Neural progenitor cell (in vitro differentiated cells): ENCODE measurements at regions not wholly inside any gene's neighbourhood (a gene's known extent, or its start where the extent isn't known, plus 50 kb on each side); places are given as distances from the start of the nearest gene placed in this dataset.

Experiments
- DNase-seq: peaks from one replicate; pipeline ENCODE4 v3.0.0-alpha.2; 2016; ENCODE audit warnings: low spot score
- H2AFZ ChIP-seq: fragments of 200-600 bp; sonication (generic); replicated peaks from 2 replicates; pipeline ENCODE4 v1.6.1; 2016; ENCODE audit warnings: antibody characterized with exemption
- H3F3A ChIP-seq: fragments of 200-600 bp; sonication (generic); 2 replicates; pipeline ENCODE4 v1.6.1; 2016; ENCODE audit warnings: antibody characterized with exemption, low read depth
- H3K27ac ChIP-seq: fragments of 200-600 bp; sonication (generic); 2 replicates; pipeline ENCODE4 v1.5.1; 2016; ENCODE audit warnings: mild to moderate bottlenecking
- H3K27me3 ChIP-seq: fragments of 200-600 bp; sonication (generic); 2 replicates; pipeline ENCODE4 v1.6.1; 2016; ENCODE audit warnings: mild to moderate bottlenecking, moderate library complexity
- H3K36me3 ChIP-seq: fragments of 200-600 bp; sonication (generic); 2 replicates; pipeline ENCODE4 v1.5.1; 2016
- H3K4me1 ChIP-seq: fragments of 200-600 bp; sonication (generic); 2 replicates; pipeline ENCODE4 v1.6.1; 2016; ENCODE audit warnings: mixed run types
- H3K4me2 ChIP-seq: fragments of 200-600 bp; sonication (generic); 2 replicates; pipeline ENCODE4 v1.6.1; 2016
- H3K4me3 ChIP-seq: fragments of 200-600 bp; sonication (generic); 2 replicates; pipeline ENCODE4 v1.5.1; 2016
- H3K79me2 ChIP-seq: fragments of 200-600 bp; sonication (generic); 2 replicates; pipeline ENCODE4 v1.6.1; 2016; ENCODE audit warnings: low read depth
- H3K9ac ChIP-seq: fragments of 200-600 bp; sonication (generic); 2 replicates; pipeline ENCODE4 v1.6.1; 2016
- H3K9me3 ChIP-seq: fragments of 200-600 bp; sonication (generic); 2 replicates; pipeline ENCODE4 v1.5.1; 2016; ENCODE audit warnings: low read depth
- H4K20me1 ChIP-seq: fragments of 200-600 bp; sonication (generic); 2 replicates; pipeline ENCODE4 v1.6.1; 2016; ENCODE audit warnings: low read depth
- H3K27ac Mint-ChIP-seq: 3 replicates; pipeline ENCODE4 v1.8.0; 2021; ENCODE audit warnings: mixed read lengths
- H3K27me3 Mint-ChIP-seq: 2 replicates; pipeline ENCODE4 v1.8.0; 2022; ENCODE audit warnings: low read depth, mild to moderate bottlenecking, inconsistent platforms, moderate library complexity, mixed read lengths; ENCODE audit not compliant: insufficient read depth
- H3K36me3 Mint-ChIP-seq: 3 replicates; pipeline ENCODE4 v1.8.0; 2021; ENCODE audit warnings: mixed read lengths
- H3K4me1 Mint-ChIP-seq: 3 replicates; pipeline ENCODE4 v1.8.0; 2021; ENCODE audit warnings: mixed read lengths
- H3K4me3 Mint-ChIP-seq: 3 replicates; pipeline ENCODE4 v1.8.0; 2021; ENCODE audit warnings: mild to moderate bottlenecking, moderate library complexity, mixed read lengths
- H3K9me3 Mint-ChIP-seq: 3 replicates; pipeline ENCODE4 v1.8.0; 2020; ENCODE audit warnings: mixed read lengths
- CTCF ChIP-seq: fragments of 200-600 bp; sonication (generic); IDR thresholded peaks from 2 replicates; pipeline ENCODE4 v1.5.1; 2017; ENCODE audit warnings: antibody characterized with exemption, mild to moderate bottlenecking
- EZH2 ChIP-seq: fragments of 200-600 bp; sonication (generic); IDR thresholded peaks from 2 replicates; pipeline ENCODE4 v1.6.1; 2017; ENCODE audit warnings: antibody characterized with exemption, mild to moderate bottlenecking, moderate library complexity
- EZH2phosphoT487 ChIP-seq: fragments of 200-600 bp; sonication (generic); IDR thresholded peaks from 2 replicates; pipeline ENCODE4 v1.6.1; 2017; ENCODE audit warnings: antibody characterized with exemption

DNA sequence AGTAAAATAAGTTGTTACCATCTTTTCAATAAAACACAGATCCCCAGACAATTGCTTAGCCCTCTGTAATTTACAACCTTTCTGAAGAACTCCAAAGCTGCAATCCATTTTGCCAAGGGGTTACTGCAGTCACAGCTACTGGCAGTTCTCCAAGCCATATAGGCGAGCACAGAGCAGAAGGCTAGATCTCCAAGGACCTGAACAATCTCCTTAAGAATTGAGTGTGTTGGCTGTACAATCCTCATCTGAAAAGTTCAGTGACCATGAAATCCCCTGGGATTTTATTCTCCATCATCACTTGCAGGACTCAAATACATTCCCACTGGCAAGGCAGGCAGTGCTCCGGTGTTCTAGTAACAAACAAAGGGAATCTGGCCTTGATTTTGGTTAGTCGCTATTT is 103.9 kb upstream of the LRP1B start:
- Mint-ChIP-seq H3K27ac (no peak overlapping the region), H3K9me3 (no peaks in the 10 kb centered on the region), H3K36me3 (no peaks in the 10 kb centered on the region), H3K4me3 (no peak overlapping the region), H3K27me3 (no peaks in the 10 kb centered on the region), H3K4me1 (peaks cover 22% of the 10 kb centered on the region)
- Histone ChIP-seq H3K4me1 (peaks cover 13% of the 10 kb centered on the region), H4K20me1 (no peaks in the 10 kb centered on the region), H3K4me3 (no peak overlapping the region), H3K79me2 (no peaks in the 10 kb centered on the region), H3K4me2 (no peak overlapping the region), H3K27me3 (no peaks in the 10 kb centered on the region), H2AFZ (no peak overlapping the region), H3K9ac (no peak overlapping the region), H3F3A (no peaks in the 10 kb centered on the region), H3K9me3 (no peaks in the 10 kb centered on the region), H3K27ac (no peak overlapping the region), H3K36me3 (no peaks in the 10 kb centered on the region)
- no peak for DNase-seq
- TF ChIP-seq CTCF (no peak), EZH2 (no peak), EZH2phosphoT487 (no peak)

DNA sequence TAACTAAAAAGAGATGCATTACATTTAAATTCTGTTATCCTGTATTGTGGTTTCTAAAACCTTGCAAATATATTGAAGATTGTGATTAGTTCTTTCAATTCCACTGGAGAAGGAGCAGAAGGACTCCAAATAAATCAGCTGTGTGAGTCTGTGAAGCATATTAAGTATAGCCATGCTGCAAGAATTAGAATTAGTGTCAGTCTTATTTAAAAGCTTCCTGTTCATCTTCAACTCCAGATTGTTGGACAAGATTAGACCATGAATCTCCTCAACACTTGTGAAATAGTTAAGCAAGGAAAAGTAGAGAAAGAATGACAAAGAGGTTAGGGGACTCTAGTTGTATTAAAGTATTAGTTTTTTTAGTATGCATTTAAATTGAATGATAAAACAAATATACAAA is 92.5 kb upstream of the LRP1B start:
- H3K9ac ChIP-seq = no peak overlapping the region
- H3K36me3 ChIP-seq = no peaks in the 10 kb centered on the region
- Mint-ChIP-seq H3K9me3 (no peaks in the 10 kb centered on the region), H3K36me3 (no peaks in the 10 kb centered on the region), H3K4me1 (no peaks in the 10 kb centered on the region), H3K4me3 (no peak overlapping the region), H3K27me3 (peaks cover 2% of the 10 kb centered on the region), H3K27ac (no peak overlapping the region)
- H3K4me1 ChIP-seq = no peaks in the 10 kb centered on the region
- H3K27ac ChIP-seq = no peak overlapping the region
- H3F3A ChIP-seq = no peaks in the 10 kb centered on the region
- no peaks in the 10 kb centered on the region for H3K9me3 ChIP-seq
- H2AFZ ChIP-seq = no peak overlapping the region
- TF ChIP-seq EZH2phosphoT487 (no peak), EZH2 (no peak), CTCF (no peak)
- H4K20me1 ChIP-seq = no peaks in the 10 kb centered on the region
- H3K79me2 ChIP-seq = no peaks in the 10 kb centered on the region
- no peak overlapping the region for H3K4me3 ChIP-seq
- no peaks in the 10 kb centered on the region for H3K27me3 ChIP-seq
- no peak for DNase-seq
- no peak overlapping the region for H3K4me2 ChIP-seq

DNA sequence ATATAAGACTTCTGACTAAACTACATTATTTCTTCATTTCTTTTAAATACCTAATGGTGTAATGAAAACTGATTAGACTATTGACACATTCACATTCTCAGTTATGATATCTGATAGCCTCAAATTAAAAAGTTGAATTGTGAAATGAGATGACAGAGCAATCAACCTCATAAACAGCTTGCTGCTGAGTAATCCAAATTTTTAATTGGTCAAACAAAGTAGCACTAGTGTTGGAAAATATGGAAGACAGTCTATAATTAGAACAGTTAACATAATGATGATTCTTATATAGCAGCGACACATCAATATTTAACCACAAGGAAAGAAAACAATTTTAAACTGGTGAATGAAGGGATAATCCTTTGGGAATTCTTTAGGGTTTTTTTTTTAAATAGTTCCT is 91.9 kb upstream of the LRP1B start:
- no peak overlapping the region for H3K4me3 ChIP-seq
- H3K9ac ChIP-seq = no peak overlapping the region
- H3K4me2 ChIP-seq = no peak overlapping the region
- no peaks in the 10 kb centered on the region for H3K9me3 ChIP-seq
- H3K27me3 ChIP-seq = no peaks in the 10 kb centered on the region
- no peak for TF ChIP-seq EZH2
- TF ChIP-seq CTCF = no peak
- TF ChIP-seq EZH2phosphoT487 = no peak
- no peak overlapping the region for H3K4me3 Mint-ChIP-seq
- DNase-seq = no peak
- peaks cover 2% of the 10 kb centered on the region for H3K27me3 Mint-ChIP-seq
- no peak overlapping the region for H3K27ac ChIP-seq
- no peak overlapping the region for H2AFZ ChIP-seq
- no peaks in the 10 kb centered on the region for H3K9me3 Mint-ChIP-seq
- H4K20me1 ChIP-seq = no peaks in the 10 kb centered on the region
- no peaks in the 10 kb centered on the region for H3K4me1 ChIP-seq
- no peaks in the 10 kb centered on the region for H3F3A ChIP-seq
- no peaks in the 10 kb centered on the region for H3K36me3 Mint-ChIP-seq
- H3K27ac Mint-ChIP-seq = no peak overlapping the region
- H3K36me3 ChIP-seq = no peaks in the 10 kb centered on the region
- H3K4me1 Mint-ChIP-seq = no peaks in the 10 kb centered on the region
- H3K79me2 ChIP-seq = no peaks in the 10 kb centered on the region

GRCh38 chr2:142220901-142221300 is 90.1 kb upstream of the LRP1B start:
- no peak overlapping the region for H3K27ac Mint-ChIP-seq
- Histone ChIP-seq H3K9ac (no peak overlapping the region), H4K20me1 (no peaks in the 10 kb centered on the region), H3K79me2 (no peaks in the 10 kb centered on the region), H3K9me3 (no peaks in the 10 kb centered on the region), H3K4me3 (no peak overlapping the region), H3K4me1 (no peaks in the 10 kb centered on the region), H3K27me3 (no peaks in the 10 kb centered on the region), H3K36me3 (no peaks in the 10 kb centered on the region), H3K27ac (no peak overlapping the region), H2AFZ (no peak overlapping the region), H3K4me2 (no peak overlapping the region), H3F3A (no peaks in the 10 kb centered on the region)
- H3K9me3 Mint-ChIP-seq = no peaks in the 10 kb centered on the region
- no peak for DNase-seq
- H3K27me3 Mint-ChIP-seq = peaks cover under 1% of the 10 kb centered on the region
- no peak overlapping the region for H3K4me3 Mint-ChIP-seq
- H3K36me3 Mint-ChIP-seq = no peaks in the 10 kb centered on the region
- no peak for TF ChIP-seq EZH2
- TF ChIP-seq EZH2phosphoT487 = no peak
- no peak for TF ChIP-seq CTCF
- H3K4me1 Mint-ChIP-seq = no peaks in the 10 kb centered on the region
